ENCODE measurements at regions not wholly inside any gene's neighbourhood (a gene's known extent, or its start where the extent isn't known, plus 50 kb on each side); places are given as distances from the start of the nearest gene placed in this dataset.

- no peak for TF ChIP-seq CTCF (IDR thresholded peaks at IDR 0.05)
- no peak for TF ChIP-seq EP300 (IDR thresholded peaks at IDR 0.05)
- TF ChIP-seq POLR2A (IDR thresholded peaks at IDR 0.05; ENCODE audit: low read length) = no peak
- no peak for TF ChIP-seq POLR2AphosphoS2 (conservative IDR thresholded peaks at IDR 0.05; ENCODE audit: low read length)
- TF ChIP-seq NFE2L2 (conservative IDR thresholded peaks at IDR 0.05; ENCODE audit: low read length) = no peak
- TF ChIP-seq CHD2 (IDR thresholded peaks at IDR 0.05; ENCODE audit: low read length, partially characterized antibody) = no peak
- no peak for TF ChIP-seq ZFP36 (IDR thresholded peaks at IDR 0.05; ENCODE audit: borderline replicate concordance, partially characterized antibody)
- no peak for TF ChIP-seq NPAS2 (CRISPR knock-in tag; IDR thresholded peaks at IDR 0.05; ENCODE audit: borderline replicate concordance)
- TF ChIP-seq HOXB5 (CRISPR knock-in tag; IDR thresholded peaks at IDR 0.05) = no peak
- TF ChIP-seq MAX (IDR thresholded peaks at IDR 0.05) = no peak
- TF ChIP-seq RNF2 (IDR thresholded peaks at IDR 0.05; ENCODE audit: borderline replicate concordance, low read depth) = no peak
- TF ChIP-seq USF2 (IDR thresholded peaks at IDR 0.05) = no peak
Observed at GRCh38 chr2:175662335-175662734, 339.7 kb downstream of the LNPK start.
